B cell (primary cell): ENCODE measurements at regions not wholly inside any gene's neighbourhood (a gene's known extent, or its start where the extent isn't known, plus 50 kb on each side); places are given as distances from the start of the nearest gene placed in this dataset.

ENCODE experiments used
- ATAC-seq: fragments of 200-7000 bp; cut with Tn5 transposase; one replicate; pipeline ENCODE4 v1.10.0; 2021; ENCODE audit warnings: low read depth, mild to moderate bottlenecking, moderate number of reproducible peaks, moderate library complexity
- CTCF ChIA-PET: fragments of 350-600 bp; sonication (Branson Sonifier 250); formaldehyde crosslinking; loops from one replicate; lab custom pipeline; 2021; ENCODE audit warnings: antibody characterized with exemption, inconsistent platforms; lab: Charles Lee
- POLR2A ChIA-PET: fragments of 350-600 bp; sonication (Branson Sonifier 250); formaldehyde crosslinking; loops from one replicate; lab custom pipeline; 2021; ENCODE audit warnings: antibody characterized with exemption; lab: Charles Lee
- DNase-seq: peaks from one replicate; pipeline ENCODE4 v3.0.0; 2013
- H2AFZ ChIP-seq: 2 replicates; pipeline ENCODE4 v1.6.1; 2012; ENCODE audit warnings: mild to moderate bottlenecking, low read depth, low read length; ENCODE audit not compliant: insufficient read depth, poor library complexity, severe bottlenecking
- H3K27ac ChIP-seq, 2 donors: 1 replicate in 1 of 2; 2 replicates in 1 of 2; pipeline ENCODE4 v1.5.1; 2012 to 2013; ENCODE audit warnings: low read length in 2 of 2, mild to moderate bottlenecking in 2 of 2, moderate library complexity in 1 of 2
- H3K27me3 ChIP-seq, 4 experiments: fragments of 200-600 bp in 1 of 4; sonication (generic) in 1 of 4; replicated peaks in 1 of 4; 1 replicate in 2 of 4; 2 replicates in 2 of 4; pipeline versions ENCODE4 v1.6.1 to v1.7.0; 2013 to 2016; ENCODE audit warnings: low read length in 3 of 4, mild to moderate bottlenecking in 2 of 4, mixed read lengths in 1 of 4, moderate library complexity in 1 of 4; ENCODE audit not compliant: insufficient read depth in 4 of 4, control insufficient read depth in 3 of 4; ENCODE audit errors: control extremely low read depth in 1 of 4
- H3K36me3 ChIP-seq, 2 experiments: replicated peaks in 1 of 2; 1 replicate in 1 of 2; 2 replicates in 1 of 2; pipeline versions ENCODE4 v1.6.1 to v1.7.1; 2013; ENCODE audit warnings: low read length in 1 of 2; ENCODE audit not compliant: insufficient read depth in 2 of 2, control insufficient read depth in 1 of 2; ENCODE audit errors: control extremely low read depth in 1 of 2, extremely low read depth in 1 of 2
- H3K4me1 ChIP-seq, 2 donors: fragments of 200-600 bp in 1 of 2; sonication (generic) in 1 of 2; 1 replicate in 1 of 2; 2 replicates in 1 of 2; pipeline versions ENCODE4 v1.5.1 to v1.6.1; 2013 to 2017; ENCODE audit warnings: low read length in 2 of 2; ENCODE audit not compliant: control insufficient read depth in 2 of 2, insufficient read depth in 2 of 2
- H3K4me2 ChIP-seq: replicated peaks from 2 replicates; pipeline ENCODE3; 2012; ENCODE audit warnings: mild to moderate bottlenecking, low read depth, low read length; ENCODE audit not compliant: poor library complexity, severe bottlenecking
- H3K4me3 ChIP-seq, 5 experiments: fragments of 200-600 bp in 1 of 5; sonication (generic) in 1 of 5; 1 replicate in 3 of 5; 2 replicates in 2 of 5; pipeline versions ENCODE4 v1.5.1 to v1.7.0; 2011 to 2016; ENCODE audit warnings: low read length in 4 of 5, mild to moderate bottlenecking in 4 of 5, low read depth in 2 of 5, control low read depth in 1 of 5, moderate library complexity in 1 of 5; ENCODE audit not compliant: insufficient read depth in 1 of 5; ENCODE audit errors: control extremely low read depth in 1 of 5, extremely low read depth in 1 of 5
- H3K79me2 ChIP-seq: fragments of 200-600 bp; sonication (generic); one replicate; pipeline ENCODE4 v1.6.0; 2016; ENCODE audit warnings: low read length; ENCODE audit not compliant: control insufficient read depth, insufficient read depth
- H3K9ac ChIP-seq: fragments of 200-600 bp; sonication (generic); 2 replicates; pipeline ENCODE4 v1.6.1; 2017; ENCODE audit warnings: mild to moderate bottlenecking, low read length, moderate library complexity
- H3K9me3 ChIP-seq, 3 donors: one replicate each; pipeline versions ENCODE4 v1.6.1 to v1.7.1; 2013; ENCODE audit warnings: low read length in 2 of 3; ENCODE audit not compliant: control insufficient read depth in 2 of 3, insufficient read depth in 1 of 3; ENCODE audit errors: control extremely low read depth in 1 of 3
- H4K20me1 ChIP-seq: 2 replicates; pipeline ENCODE4 v1.6.0; 2012; ENCODE audit warnings: mild to moderate bottlenecking, low read length; ENCODE audit not compliant: insufficient read depth, control insufficient read depth, poor library complexity, severe bottlenecking
- H3K27ac Mint-ChIP-seq: one replicate; pipeline ENCODE4 v1.8.0; 2021; ENCODE audit warnings: mixed read lengths
- H3K27me3 Mint-ChIP-seq: one replicate; pipeline ENCODE4 v1.8.0; 2021; ENCODE audit warnings: mixed read lengths
- H3K4me1 Mint-ChIP-seq: one replicate; pipeline ENCODE4 v1.8.0; 2021; ENCODE audit warnings: mixed read lengths
- H3K4me3 Mint-ChIP-seq: one replicate; pipeline ENCODE4 v1.8.0; 2021; ENCODE audit warnings: mixed read lengths
- H3K9me3 Mint-ChIP-seq: one replicate; pipeline ENCODE4 v1.8.0; 2022; ENCODE audit warnings: mixed read lengths; ENCODE audit not compliant: insufficient read depth
- CTCF ChIP-seq: fragments of 200-600 bp; IDR thresholded peaks from one replicate; pipeline ENCODE4 v1.8.0; 2022; ENCODE audit warnings: antibody characterized with exemption, mild to moderate bottlenecking
- EZH2 ChIP-seq: IDR thresholded peaks from 2 replicates; pipeline ENCODE4 v1.6.1; 2012; ENCODE audit warnings: borderline replicate concordance, low read depth, mild to moderate bottlenecking, moderate library complexity, low read length; ENCODE audit not compliant: insufficient read depth, poor library complexity, severe bottlenecking
- WGBS: methylation state at CpG from one replicate; pipeline ENCODE4 v1.1.5; 2013; ENCODE audit warnings: missing lambda C conversion rate; ENCODE audit not compliant: insufficient coverage; 5-methylcytosine and 5-hydroxymethylcytosine counted together
- intact Hi-C: fragments of 100-400 bp; cut with micrococcal nuclease; formaldehyde crosslinking; loops from one replicate; pipeline ENCODE4 v1.10.0; 2022

DNA sequence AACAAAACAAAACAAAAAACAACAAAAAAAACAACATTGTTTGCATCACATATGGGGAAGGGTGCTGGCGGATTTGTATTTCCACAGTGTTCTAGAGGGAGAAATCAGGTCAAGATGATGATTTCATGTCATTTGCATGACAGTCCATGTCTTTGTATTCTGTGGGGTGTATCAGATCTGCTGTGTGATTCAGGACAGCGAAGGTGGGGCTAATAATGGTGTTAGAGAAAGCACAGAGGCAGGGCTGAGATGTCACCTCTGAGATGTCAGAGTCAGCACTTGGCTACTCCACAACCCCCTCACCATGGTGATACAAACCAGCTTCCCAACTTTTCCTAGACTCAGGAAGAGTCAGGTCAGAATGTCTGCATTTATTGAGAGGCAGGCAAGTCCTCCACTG, 543.2 kb downstream of the BCL11B start:
- ChIA-PET CTCF (no interaction called here), POLR2A (no interaction called here)
- H3K36me3 ChIP-seq: no peaks in the 10 kb centered on the region
- H3K27me3 Mint-ChIP-seq: no peaks in the 10 kb centered on the region
- no peaks in the 10 kb centered on the region for H3K4me1 ChIP-seq
- no peaks in the 10 kb centered on the region for H3K27me3 ChIP-seq
- no peak overlapping the region for H3K4me2 ChIP-seq
- ATAC-seq (no peak), DNase-seq (no peak)
- H2AFZ ChIP-seq: no peak overlapping the region
- TF ChIP-seq CTCF (no peak), EZH2 (no peak)
- 86% methylated on average over 1 of the region's 2 CpGs for WGBS
- H3K9me3 ChIP-seq: peaks cover 0 to 26% (median 0%) of the 10 kb centered on the region in 3 donors
- no peak overlapping the region for H3K4me3 Mint-ChIP-seq
- no peak overlapping the region for H3K9ac ChIP-seq
- H3K27ac Mint-ChIP-seq: no peak overlapping the region
- H3K4me3 ChIP-seq: no peak overlapping the region
- no peaks in the 10 kb centered on the region for H3K4me1 Mint-ChIP-seq
- H4K20me1 ChIP-seq: no peaks in the 10 kb centered on the region
- H3K27ac ChIP-seq: no peak overlapping the region
- intact Hi-C loops: no loop called here
- H3K79me2 ChIP-seq: no peaks in the 10 kb centered on the region
- H3K9me3 Mint-ChIP-seq: no peaks in the 10 kb centered on the region

DNA sequence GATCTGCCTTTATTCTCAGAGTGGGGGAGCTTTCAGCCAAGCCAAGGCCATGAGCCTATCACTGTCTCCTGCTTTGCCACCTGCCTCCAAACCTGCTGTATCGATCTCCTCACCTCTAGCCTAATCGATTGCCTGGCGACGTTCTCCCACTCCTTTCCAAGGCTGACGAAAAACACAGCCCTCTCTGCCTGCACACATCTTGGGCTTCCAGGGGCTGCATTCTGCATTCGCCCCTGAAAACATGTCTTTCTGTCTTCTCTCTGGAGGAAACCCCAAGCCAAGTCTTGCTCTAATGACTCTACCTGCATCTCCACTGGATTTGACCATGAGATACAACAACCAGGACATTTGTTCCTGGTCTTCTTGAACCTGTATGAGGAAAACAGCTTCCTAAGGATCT, 540.7 kb downstream of the BCL11B start:
- 97% methylated on average over 6 of the region's 6 CpGs for WGBS
- Mint-ChIP-seq H3K4me3 (no peak overlapping the region), H3K27me3 (no peaks in the 10 kb centered on the region), H3K9me3 (peaks cover 8% of the 10 kb centered on the region), H3K4me1 (no peaks in the 10 kb centered on the region), H3K27ac (no peak overlapping the region)
- no peak overlapping the region for H3K4me3 ChIP-seq
- H3K27me3 ChIP-seq: no peaks in the 10 kb centered on the region
- ATAC-seq (no peak), DNase-seq (no peak)
- H3K4me2 ChIP-seq: no peak overlapping the region
- intact Hi-C loops: no loop called here
- H3K27ac ChIP-seq: no peak overlapping the region
- no peak overlapping the region for H3K9ac ChIP-seq
- H3K79me2 ChIP-seq: no peaks in the 10 kb centered on the region
- no peaks in the 10 kb centered on the region for H3K4me1 ChIP-seq
- no peaks in the 10 kb centered on the region for H3K36me3 ChIP-seq
- ChIA-PET POLR2A (no interaction called here), CTCF (no interaction called here)
- H4K20me1 ChIP-seq: no peaks in the 10 kb centered on the region
- H2AFZ ChIP-seq: no peak overlapping the region
- H3K9me3 ChIP-seq: peaks cover 0 to 22% (median 0%) of the 10 kb centered on the region in 3 donors
- no peak for TF ChIP-seq CTCF
- no peak for TF ChIP-seq EZH2
